SK-N-SH (cell line): ENCODE measurements at regions not wholly inside any gene's neighbourhood (a gene's known extent, or its start where the extent isn't known, plus 50 kb on each side); places are given as distances from the start of the nearest gene placed in this dataset.
"Not testable (repeated sequence)": the region's sequence is repeated elsewhere in the genome, so short reads cannot be mapped to it uniquely, and the experiment has no call there.

Source experiments
- CTCF ChIA-PET: fragments of 300-600, 350-600 bp; formaldehyde crosslinking; extraction: SDS; loops from one replicate; lab custom pipeline; 2021; lab: Yijun Ruan, JAX
- POLR2A ChIA-PET: fragments of 350-600 bp; sonication (Branson Sonifier 250); formaldehyde crosslinking; extraction: SDS; loops from one replicate; lab custom pipeline; 2020; ENCODE audit warnings: antibody characterized with exemption, inconsistent platforms; lab: Yijun Ruan, JAX
- DNase-seq: peaks from one replicate; pipeline ENCODE4 v3.0.0; 2012
- H2AFZ ChIP-seq: fragments of 200-600 bp; sonication (generic); 2 replicates; pipeline ENCODE4 v1.8.1; 2016; ENCODE audit warnings: antibody characterized with exemption, mild to moderate bottlenecking, low read depth
- H3F3A ChIP-seq: fragments of 200-600 bp; sonication (generic); replicated peaks from 2 replicates; pipeline ENCODE3; 2016; ENCODE audit warnings: antibody characterized with exemption, mild to moderate bottlenecking; ENCODE audit not compliant: insufficient read depth
- H3K27ac ChIP-seq, 2 experiments: fragments of 200-500 bp in 1 of 2; fragments of 200-600 bp in 1 of 2; sonication (Bioruptor generic) in 1 of 2; sonication (generic), shearing (Covaris generic) in 1 of 2; 2 replicates each; pipeline versions ENCODE4 v1.5.1 to v1.6.1; 2014 to 2016; ENCODE audit warnings: low read depth in 2 of 2, inconsistent platforms in 1 of 2, low read length in 1 of 2, mild to moderate bottlenecking in 1 of 2, mixed read lengths in 1 of 2
- H3K27me3 ChIP-seq: fragments of 200-600 bp; sonication (generic), shearing (Covaris generic); 2 replicates; pipeline ENCODE4 v1.6.1; 2016; ENCODE audit warnings: mixed run types; ENCODE audit not compliant: insufficient read depth
- H3K36me3 ChIP-seq, 2 experiments: fragments of 200-500 bp in 1 of 2; fragments of 200-600 bp in 1 of 2; sonication (Bioruptor generic) in 1 of 2; sonication (generic) in 1 of 2; replicated peaks in 1 of 2; 2 replicates each; pipeline versions ENCODE3 to v1.5.1; 2014 to 2016; ENCODE audit warnings: low read length in 1 of 2, mild to moderate bottlenecking in 1 of 2; ENCODE audit not compliant: insufficient read depth in 2 of 2, control insufficient read depth in 1 of 2
- H3K4me1 ChIP-seq, 2 experiments: fragments of 200-500 bp in 1 of 2; fragments of 200-600 bp in 1 of 2; sonication (Bioruptor generic) in 1 of 2; sonication (generic), shearing (Covaris generic) in 1 of 2; 2 replicates each; pipeline versions ENCODE4 v1.5.1 to v1.6.1; 2014 to 2016; ENCODE audit warnings: low read depth in 1 of 2, low read length in 1 of 2, mixed run types in 1 of 2; ENCODE audit not compliant: insufficient read depth in 2 of 2, control insufficient read depth in 1 of 2
- H3K4me2 ChIP-seq: fragments of 200-600 bp; sonication (generic), shearing (Covaris generic); 2 replicates; pipeline ENCODE4 v1.6.1; 2017; ENCODE audit warnings: mixed run types
- H3K4me3 ChIP-seq, 2 experiments: fragments of 200-500 bp in 1 of 2; fragments of 200-600 bp in 1 of 2; sonication (Bioruptor generic) in 1 of 2; sonication (generic), shearing (Covaris generic) in 1 of 2; 2 replicates each; pipeline versions ENCODE4 v1.5.1 to v1.8.1; 2014 to 2016; ENCODE audit warnings: low read depth in 2 of 2, inconsistent platforms in 1 of 2, low read length in 1 of 2, mild to moderate bottlenecking in 1 of 2, mixed read lengths in 1 of 2, moderate library complexity in 1 of 2
- H3K79me2 ChIP-seq: fragments of 200-600 bp; sonication (generic); 2 replicates; pipeline ENCODE4 v1.8.1; 2017; ENCODE audit warnings: mild to moderate bottlenecking; ENCODE audit not compliant: insufficient read depth
- H3K9ac ChIP-seq: fragments of 200-600 bp; sonication (generic); 2 replicates; pipeline ENCODE4 v1.6.1; 2017; ENCODE audit warnings: mixed run types
- H3K9me2 ChIP-seq: fragments of 200-600 bp; sonication (generic); 2 replicates; pipeline ENCODE4 v1.6.1; 2017; ENCODE audit warnings: mixed run types
- H3K9me3 ChIP-seq: fragments of 200-600 bp; sonication (generic); 2 replicates; pipeline ENCODE4 v1.6.1; 2017; ENCODE audit warnings: mixed run types, mild to moderate bottlenecking, moderate library complexity
- H4K20me1 ChIP-seq: fragments of 200-600 bp; sonication (generic); 2 replicates; pipeline ENCODE4 v1.6.1; 2017; ENCODE audit warnings: mild to moderate bottlenecking, mixed run types; ENCODE audit not compliant: insufficient read depth
- CHD2 ChIP-seq: fragments of 150-350 bp; IDR thresholded peaks from 2 replicates; pipeline ENCODE4 v1.6.1; 2018; ENCODE audit warnings: low read length; ENCODE audit not compliant: partially characterized antibody
- CTCF ChIP-seq: fragments of 200-600 bp; sonication (generic); IDR thresholded peaks from 2 replicates; pipeline ENCODE4 v1.6.1; 2017; ENCODE audit warnings: antibody characterized with exemption, mild to moderate bottlenecking, moderate library complexity
- FOXJ3 ChIP-seq: sonication (generic); formaldehyde crosslinking; IDR thresholded peaks from 2 replicates; pipeline ENCODE4 v1.5.1; 2020; ENCODE audit warnings: mild to moderate bottlenecking, missing genetic modification reagents
- GABPA ChIP-seq: IDR thresholded peaks from 2 replicates; pipeline ENCODE4 v1.4.0; 2012; ENCODE audit warnings: low read depth, mild to moderate bottlenecking
- GATA2 ChIP-seq: sonication (generic); formaldehyde crosslinking; IDR thresholded peaks from 2 replicates; pipeline ENCODE4 v1.5.0; 2020; ENCODE audit warnings: mild to moderate bottlenecking, missing genetic modification reagents
- MAX ChIP-seq: IDR thresholded peaks from 2 replicates; pipeline ENCODE4 v1.4.0; 2012; ENCODE audit warnings: low read depth
- WGBS: methylation state at CpG from one replicate; pipeline ENCODE4 v1.1.6; 2017; ENCODE audit warnings: low lambda C conversion rate; 5-methylcytosine and 5-hydroxymethylcytosine counted together
- TF ChIP-seq, protein P1 (sequence below): fragments of 150-350 bp; IDR thresholded peaks from 2 replicates; pipeline ENCODE4 v1.6.1; 2016; ENCODE audit warnings: mild to moderate bottlenecking, low read depth, low read length

GRCh38 chr3:187484547-187485295 lies 116.5 kb downstream of the RTP4 start (continued):
- no peak for TF ChIP-seq FOXJ3

GRCh38 chr3:187481426-187481825 lies 113.2 kb downstream of the RTP4 start:
- WGBS, result 0% methylated on average over 3 of the region's 3 CpGs
- no peaks in the 10 kb centered on the region for H3K9me2 ChIP-seq
- no peaks in the 10 kb centered on the region for H3K9me3 ChIP-seq
- TF ChIP-seq MAX (no peak), CHD2 (no peak), GATA2 (CRISPR knock-in tag) (no peak), FOXJ3 (no peak), GABPA (no peak), CTCF (no peak)
- TF ChIP-seq, protein P1, sequence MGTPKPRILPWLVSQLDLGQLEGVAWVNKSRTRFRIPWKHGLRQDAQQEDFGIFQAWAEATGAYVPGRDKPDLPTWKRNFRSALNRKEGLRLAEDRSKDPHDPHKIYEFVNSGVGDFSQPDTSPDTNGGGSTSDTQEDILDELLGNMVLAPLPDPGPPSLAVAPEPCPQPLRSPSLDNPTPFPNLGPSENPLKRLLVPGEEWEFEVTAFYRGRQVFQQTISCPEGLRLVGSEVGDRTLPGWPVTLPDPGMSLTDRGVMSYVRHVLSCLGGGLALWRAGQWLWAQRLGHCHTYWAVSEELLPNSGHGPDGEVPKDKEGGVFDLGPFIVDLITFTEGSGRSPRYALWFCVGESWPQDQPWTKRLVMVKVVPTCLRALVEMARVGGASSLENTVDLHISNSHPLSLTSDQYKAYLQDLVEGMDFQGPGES, result no peak
- CTCF ChIA-PET, result no interaction called here
- H3K36me3 ChIP-seq, result no peaks in the 10 kb centered on the region
- no peaks in the 10 kb centered on the region for H3K79me2 ChIP-seq
- H3K4me2 ChIP-seq, result no peak overlapping the region
- H3K27ac ChIP-seq, result no peak overlapping the region
- POLR2A ChIA-PET, result no interaction called here
- no peaks in the 10 kb centered on the region for H3F3A ChIP-seq
- no peak for DNase-seq
- H4K20me1 ChIP-seq, result no peaks in the 10 kb centered on the region
- no peak overlapping the region for H3K4me3 ChIP-seq
- H3K4me1 ChIP-seq, result no peaks in the 10 kb centered on the region
- H3K27me3 ChIP-seq, result no peaks in the 10 kb centered on the region
- H2AFZ ChIP-seq, result no peak overlapping the region
- H3K9ac ChIP-seq, result no peak overlapping the region

- H3K79me2 ChIP-seq, H3K9ac ChIP-seq, H3K9me2 ChIP-seq, H3K4me1 ChIP-seq, H3K4me3 ChIP-seq, H2AFZ ChIP-seq, H3K4me2 ChIP-seq, DNase-seq, H3F3A ChIP-seq, POLR2A ChIA-PET, H3K36me3 ChIP-seq, H4K20me1 ChIP-seq, CTCF ChIA-PET, H3K27me3 ChIP-seq, H3K27ac ChIP-seq: not testable (repeated sequence)
- H3K9me3 ChIP-seq, result peaks cover 17% of the 10 kb centered on the region; the same call in 1 of the 2 replicates
These were observed 107.4 kb downstream of the RTP4 start for GRCh38 chr3:187475613-187476012.
